ENCODE measurements at regions not wholly inside any gene's neighbourhood (a gene's known extent, or its start where the extent isn't known, plus 50 kb on each side); places are given as distances from the start of the nearest gene placed in this dataset.
"Not testable (repeated sequence)": the region's sequence is repeated elsewhere in the genome, so short reads cannot be mapped to it uniquely, and the experiment has no call there.

- DNase-seq (ENCODE audit: low spot score): no peak
Observed at GRCh38 chr18:39596891-39597290, 2031.3 kb upstream of the CELF4 start.

DNA sequence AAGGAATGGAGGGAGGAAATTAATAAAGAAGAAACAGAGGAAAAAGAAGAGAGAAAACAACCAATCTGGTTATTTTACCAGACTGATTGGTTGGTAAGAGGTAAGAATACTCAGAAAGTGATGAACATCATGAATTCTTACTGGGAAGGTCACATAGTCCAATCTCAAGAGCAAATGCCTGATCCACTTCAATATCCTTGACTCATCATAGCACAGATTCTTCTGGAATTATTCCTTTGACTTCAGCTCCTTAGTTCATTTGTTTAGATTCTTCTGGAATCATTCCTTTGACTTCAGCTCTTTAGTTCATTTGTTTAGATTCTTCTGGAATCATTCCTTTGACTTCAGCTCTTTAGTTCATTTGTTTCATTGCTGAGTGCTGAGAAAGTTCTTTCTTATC is 2030.6 kb upstream of the CELF4 start:
- no peak for DNase-seq (ENCODE audit: low spot score)

DNA sequence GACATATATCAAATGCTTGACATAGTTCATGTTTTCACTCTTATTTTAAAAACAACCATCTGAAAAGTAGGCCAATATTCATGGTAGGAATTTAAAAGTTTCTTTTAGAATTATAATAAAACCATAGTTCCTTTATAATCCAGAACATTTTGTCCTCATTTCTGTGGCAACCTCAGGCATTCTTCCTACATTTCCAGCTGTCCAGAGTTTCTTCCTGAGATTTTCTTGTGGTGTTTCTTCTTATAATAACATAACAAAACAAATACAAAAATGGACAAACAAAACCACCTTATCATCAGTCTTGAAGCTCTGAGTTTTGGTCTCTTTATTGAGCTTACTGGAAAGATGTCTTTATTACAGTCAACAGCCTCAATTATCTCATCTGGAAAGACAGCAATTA is 2028.6 kb upstream of the CELF4 start:
- DNase-seq (ENCODE audit: low spot score): no peak

DNA sequence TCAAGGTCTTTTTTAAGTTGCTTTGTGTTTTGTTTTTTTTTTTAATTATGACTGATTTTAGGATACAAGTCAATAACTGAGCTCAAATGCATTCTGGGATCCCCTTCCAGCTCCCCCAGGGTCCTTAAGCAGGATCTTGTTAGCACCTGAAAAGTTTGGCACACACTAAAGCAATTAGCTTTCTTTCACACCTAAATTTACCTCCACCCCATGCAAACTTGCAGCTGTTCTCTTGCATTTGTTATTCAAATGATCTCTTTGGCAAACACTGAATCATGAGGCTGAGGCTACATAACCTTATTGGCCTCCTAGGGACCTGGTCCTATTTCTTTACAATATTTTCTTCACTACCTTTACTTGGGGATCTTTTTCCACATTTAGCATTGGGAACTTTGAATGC is 2026.1 kb upstream of the CELF4 start:
- DNase-seq (ENCODE audit: low spot score): no peak

GRCh38 chr18:39589496-39589895 is 2023.9 kb upstream of the CELF4 start:
- DNase-seq (ENCODE audit: low spot score): no peak

GRCh38 chr18:39587586-39587985 is 2022.0 kb upstream of the CELF4 start:
- no peak for DNase-seq (ENCODE audit: low spot score)

- no peak for DNase-seq (ENCODE audit: low spot score)
Observed at GRCh38 chr18:39586741-39587140, 2021.1 kb upstream of the CELF4 start.

GRCh38 chr18:39574897-39575296 is 2009.3 kb upstream of the CELF4 start:
- no peak for DNase-seq (ENCODE audit: low spot score)

GRCh38 chr18:39571511-39571910 is 2005.9 kb upstream of the CELF4 start:
- peak; percentile 25 for DNase-seq (ENCODE audit: low spot score)

- DNase-seq (ENCODE audit: low spot score): not testable (repeated sequence)
Observed at GRCh38 chr18:39565551-39566230, 2000.1 kb upstream of the CELF4 start.

- no peak for DNase-seq (ENCODE audit: low spot score)
Observed at GRCh38 chr18:39564716-39565115, 1999.1 kb upstream of the CELF4 start.

- peak; percentile 30 for DNase-seq (ENCODE audit: low spot score)
Observed at GRCh38 chr18:39561126-39561525, 1995.5 kb upstream of the CELF4 start.

DNA sequence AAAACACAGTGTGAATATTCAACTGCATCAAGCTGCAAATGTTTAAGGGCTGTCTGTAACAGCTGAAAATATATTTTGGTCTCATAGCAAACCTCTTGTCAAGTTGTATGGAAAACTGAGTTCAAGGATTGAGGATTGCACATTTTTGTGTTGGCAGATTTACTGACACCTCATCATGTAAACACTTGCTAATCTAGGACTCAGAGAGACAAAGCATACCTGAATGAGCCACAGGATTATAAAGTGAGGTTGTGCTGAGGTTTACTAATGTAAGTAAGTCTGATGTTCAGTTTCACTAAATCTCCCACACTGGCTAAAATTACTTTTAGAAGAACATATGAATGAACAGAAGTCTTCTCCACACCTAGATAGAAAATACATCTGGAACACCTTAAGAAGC is 1993.1 kb upstream of the CELF4 start:
- no peak for DNase-seq (ENCODE audit: low spot score)

- no peak for DNase-seq (ENCODE audit: low spot score)
Observed at GRCh38 chr18:39555496-39555895, 1989.9 kb upstream of the CELF4 start.

DNA sequence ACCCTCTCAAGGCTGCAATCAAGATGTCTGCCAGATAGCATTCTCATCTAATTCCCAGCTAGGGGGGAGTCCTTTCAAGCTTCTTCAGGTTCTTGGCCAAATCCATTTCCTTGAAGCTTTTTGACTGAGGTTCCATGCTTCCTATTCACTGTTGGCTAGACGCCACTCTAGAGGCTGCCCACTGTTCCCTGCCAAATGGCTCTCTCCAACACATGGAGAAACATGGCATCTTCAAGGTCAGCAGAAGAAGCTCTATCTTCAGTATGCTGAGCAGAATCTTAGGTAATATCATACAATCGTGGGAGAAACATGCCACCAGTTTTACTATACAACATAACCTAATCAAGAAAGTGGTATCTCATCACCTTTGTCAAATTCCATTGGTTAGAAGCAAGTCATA is 1985.1 kb upstream of the CELF4 start:
- DNase-seq (ENCODE audit: low spot score): no peak

DNA sequence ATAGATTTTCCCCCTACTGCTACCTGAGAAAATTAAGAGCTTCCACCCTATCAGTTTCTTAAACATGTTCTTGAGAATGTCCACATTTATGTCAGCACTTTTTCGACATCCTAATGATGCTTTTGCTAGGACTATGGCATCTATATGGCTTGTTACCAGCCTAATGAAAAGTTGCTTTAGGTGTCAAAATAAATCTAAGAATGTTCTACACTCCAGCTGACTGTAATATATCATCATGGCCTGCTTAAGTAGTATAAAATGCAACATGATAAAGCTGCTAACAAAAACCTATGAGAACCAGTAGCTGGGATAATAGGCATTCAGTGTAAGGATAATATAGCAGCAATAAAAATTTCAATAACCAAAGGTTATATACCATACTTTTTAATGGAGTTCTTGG is 1983.5 kb upstream of the CELF4 start:
- no peak for DNase-seq (ENCODE audit: low spot score)

- DNase-seq (ENCODE audit: low spot score): no peak
Observed at GRCh38 chr18:39531659-39532058, 1966.1 kb upstream of the CELF4 start.

- DNase-seq (ENCODE audit: low spot score): no peak
Observed at GRCh38 chr18:39529358-39529757, 1963.8 kb upstream of the CELF4 start.

DNA sequence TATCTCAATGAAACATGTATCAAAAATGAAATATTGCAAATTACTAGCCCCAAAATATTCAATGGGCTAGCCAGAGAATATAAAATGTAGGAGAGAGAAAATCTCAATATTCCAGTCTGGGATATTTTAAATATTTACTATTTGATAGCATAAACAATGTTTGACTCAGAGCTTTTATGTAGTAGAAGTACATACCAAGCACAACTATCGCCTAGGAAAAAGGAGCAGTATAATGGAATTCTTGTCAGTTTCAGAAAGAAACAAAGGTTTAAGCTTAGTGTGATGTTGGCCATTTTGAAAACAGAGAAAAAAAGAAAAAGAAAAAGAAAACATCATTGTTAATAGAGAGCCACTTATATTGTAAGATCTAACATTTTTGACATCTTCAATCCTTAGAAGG is 1961.9 kb upstream of the CELF4 start:
- DNase-seq (ENCODE audit: low spot score): no peak

DNA sequence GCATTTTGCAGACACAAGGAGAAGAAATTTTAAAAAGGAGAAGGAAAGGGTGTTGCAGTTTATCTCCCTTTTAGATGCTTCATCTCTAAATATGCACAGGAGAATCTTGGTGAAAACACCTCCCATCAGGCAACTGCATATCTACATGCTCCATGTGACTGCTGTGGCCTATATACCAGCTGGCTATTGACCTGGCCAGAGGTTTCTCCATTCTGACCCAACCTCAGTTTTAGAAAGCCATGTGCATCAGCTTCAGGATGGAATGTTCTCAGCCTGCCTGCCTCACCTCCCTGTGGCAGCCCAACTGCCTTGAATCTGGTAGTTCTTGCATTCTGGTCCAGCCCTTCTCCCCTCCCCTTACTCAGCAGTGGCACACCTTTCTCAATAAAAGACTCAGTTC is 1958.8 kb upstream of the CELF4 start:
- DNase-seq (ENCODE audit: low spot score): no peak

- peak; percentile 22 for DNase-seq (ENCODE audit: low spot score)
Observed at GRCh38 chr18:39523281-39523680, 1957.7 kb upstream of the CELF4 start.

GRCh38 chr18:39521164-39521563 is 1955.6 kb upstream of the CELF4 start:
- no peak for DNase-seq (ENCODE audit: low spot score)

DNA sequence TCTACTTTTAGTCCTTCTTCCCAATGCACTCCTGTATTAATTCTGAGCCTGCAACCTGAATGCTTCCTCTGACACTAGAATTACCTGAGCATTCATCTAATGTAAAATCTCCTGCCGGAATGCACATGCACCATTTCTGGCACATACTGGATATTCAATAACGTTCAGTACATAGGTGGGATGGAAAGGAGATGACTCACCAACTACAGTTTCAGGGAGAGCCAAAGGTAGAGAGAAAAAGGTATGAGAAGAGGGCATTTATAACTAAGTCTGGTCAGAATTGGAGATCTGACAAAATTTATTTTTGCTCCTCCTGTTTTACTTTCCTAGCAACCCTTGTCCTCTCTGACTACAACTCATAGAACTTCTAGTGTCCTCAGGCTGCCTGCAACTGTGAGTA is 1954.1 kb upstream of the CELF4 start:
- no peak for DNase-seq (ENCODE audit: low spot score)

GRCh38 chr18:39515299-39515698 is 1949.7 kb upstream of the CELF4 start:
- DNase-seq (ENCODE audit: low spot score): no peak

DNA sequence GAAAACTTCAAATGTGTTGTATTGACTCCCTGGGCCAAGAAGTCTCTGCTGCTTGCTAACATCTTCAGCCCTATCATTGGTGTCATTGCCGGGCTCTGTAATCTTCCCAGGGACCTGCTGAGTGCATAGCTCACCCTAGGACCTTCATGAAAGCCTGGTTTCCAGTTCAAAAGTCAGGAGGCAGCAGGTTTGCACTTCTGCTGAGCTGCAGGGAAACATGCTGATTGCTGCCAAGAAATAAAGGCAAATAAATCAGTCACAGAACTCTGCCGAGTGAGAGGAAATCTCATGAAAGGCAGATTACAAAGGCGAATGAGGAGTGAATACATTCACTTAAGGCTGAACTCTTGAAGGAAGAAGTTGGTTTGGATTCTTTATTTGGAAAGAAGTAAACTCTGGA is 1947.6 kb upstream of the CELF4 start:
- DNase-seq (ENCODE audit: low spot score): no peak

Data from AG08395 (cell line).